ENCODE measurements at regions not wholly inside any gene's neighbourhood (a gene's known extent, or its start where the extent isn't known, plus 50 kb on each side); places are given as distances from the start of the nearest gene placed in this dataset.

- no peak for DNase-seq (ENCODE audit: low spot score)
These were observed 446.1 kb upstream of the MARCKS start for GRCh38 chr6:113411011-113411410.

GRCh38 chr6:113412589-113413357 lies 444.4 kb upstream of the MARCKS start:
- no peak for DNase-seq (ENCODE audit: low spot score)

DNA sequence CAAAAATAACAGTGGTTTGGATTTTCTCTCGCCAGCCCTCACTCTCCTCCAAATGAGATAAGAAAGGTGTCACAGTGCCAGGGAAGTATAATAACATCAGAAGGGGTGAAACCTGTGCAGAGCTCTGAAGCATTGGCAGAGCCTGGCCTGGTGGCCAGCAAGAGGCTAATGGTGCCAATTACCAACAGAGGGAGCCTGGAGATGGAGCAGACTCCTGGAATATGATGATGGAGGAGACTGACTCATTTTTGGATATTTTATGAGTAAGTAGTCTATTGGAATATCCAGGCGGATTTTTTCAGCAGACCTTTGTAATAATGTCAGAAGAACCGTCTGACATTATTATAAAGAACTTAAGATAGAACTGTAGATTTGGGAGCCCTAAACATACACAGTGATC lies 442.6 kb upstream of the MARCKS start:
- DNase-seq (ENCODE audit: low spot score), result peak; percentile 30

GRCh38 chr6:113416170-113416569 lies 441.0 kb upstream of the MARCKS start:
- DNase-seq (ENCODE audit: low spot score), result no peak

DNA sequence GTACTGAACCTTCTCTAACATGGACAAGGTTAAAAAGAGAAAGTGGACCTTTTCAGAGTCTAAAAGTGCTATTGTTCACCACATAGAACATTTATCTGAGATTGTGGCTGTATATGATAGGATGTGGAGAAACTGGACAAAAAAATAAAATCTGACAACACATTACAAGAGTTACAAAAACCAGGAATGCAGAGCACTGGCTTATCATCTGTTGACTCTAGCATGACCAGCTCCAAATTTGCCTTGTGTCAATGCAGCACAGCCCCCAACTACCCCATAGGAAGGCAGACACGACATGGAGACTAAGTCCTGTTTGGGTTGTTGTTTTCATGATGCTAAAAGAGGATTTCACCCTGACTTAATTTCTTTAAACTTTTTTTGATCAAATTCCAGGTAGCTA lies 436.9 kb upstream of the MARCKS start:
- DNase-seq (ENCODE audit: low spot score), result no peak

GRCh38 chr6:113421997-113422396 lies 435.1 kb upstream of the MARCKS start:
- DNase-seq (ENCODE audit: low spot score), result no peak

DNA sequence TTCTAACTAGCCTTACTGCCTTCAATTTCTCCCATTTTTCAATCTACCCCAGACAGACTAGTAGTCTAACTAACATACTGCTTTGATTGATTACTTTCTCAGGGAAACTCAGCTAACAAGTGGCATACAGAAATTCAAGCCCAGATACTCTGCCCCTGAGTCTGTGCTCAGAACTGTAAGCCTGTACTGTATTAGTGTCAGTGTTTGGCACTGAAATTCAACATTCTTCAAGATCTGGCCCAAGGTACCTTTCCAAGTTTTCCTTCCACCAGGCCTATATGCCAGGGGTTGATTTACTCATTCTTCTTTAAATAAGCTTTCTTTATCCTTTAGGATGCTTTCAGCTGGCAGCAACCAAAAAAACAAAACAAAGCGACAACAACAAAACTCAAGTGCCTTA lies 433.2 kb upstream of the MARCKS start:
- DNase-seq (ENCODE audit: low spot score), result no peak

- DNase-seq (ENCODE audit: low spot score), result no peak
These were observed 431.0 kb upstream of the MARCKS start for GRCh38 chr6:113425977-113426660.

DNA sequence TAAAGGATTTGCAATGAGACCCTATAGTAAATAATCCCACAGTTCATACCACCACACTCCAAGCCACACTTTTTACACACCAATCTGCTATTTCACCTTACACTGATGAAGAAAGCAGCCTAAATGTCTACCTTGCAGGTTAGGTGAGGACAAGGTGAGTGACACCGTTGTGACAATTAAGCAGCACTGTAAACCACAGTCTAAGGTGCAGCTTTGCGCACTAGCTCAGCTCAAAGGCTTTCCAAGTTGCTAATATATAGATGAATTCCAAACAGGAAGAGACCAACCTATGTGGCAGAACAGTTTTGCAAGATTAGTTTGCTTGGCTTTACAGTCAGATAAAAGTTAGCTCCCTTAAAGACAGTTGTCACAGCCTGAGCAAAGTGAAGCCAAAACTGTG lies 429.5 kb upstream of the MARCKS start:
- no peak for DNase-seq (ENCODE audit: low spot score)

DNA sequence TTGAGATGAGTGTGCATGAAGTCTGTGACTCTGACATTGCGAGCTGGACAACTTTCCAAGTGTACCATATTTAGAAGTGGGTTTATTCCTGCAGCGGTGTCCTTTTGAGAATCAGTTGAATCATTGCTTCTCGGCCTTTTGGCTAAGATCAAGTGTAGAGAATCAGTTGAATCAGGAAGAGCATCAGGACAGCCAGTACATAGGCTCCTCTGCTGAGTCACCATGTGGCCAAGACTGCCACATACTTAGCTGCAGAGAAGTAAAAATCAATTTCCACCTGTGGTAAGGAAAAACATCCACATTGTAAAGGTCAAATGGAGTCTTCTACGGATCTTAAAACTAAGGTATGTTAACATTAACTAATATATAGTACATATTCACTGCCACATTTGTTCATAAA lies 428.4 kb upstream of the MARCKS start:
- no peak for DNase-seq (ENCODE audit: low spot score)

- no peak for DNase-seq (ENCODE audit: low spot score)
These were observed 424.4 kb upstream of the MARCKS start for GRCh38 chr6:113432521-113433334.

DNA sequence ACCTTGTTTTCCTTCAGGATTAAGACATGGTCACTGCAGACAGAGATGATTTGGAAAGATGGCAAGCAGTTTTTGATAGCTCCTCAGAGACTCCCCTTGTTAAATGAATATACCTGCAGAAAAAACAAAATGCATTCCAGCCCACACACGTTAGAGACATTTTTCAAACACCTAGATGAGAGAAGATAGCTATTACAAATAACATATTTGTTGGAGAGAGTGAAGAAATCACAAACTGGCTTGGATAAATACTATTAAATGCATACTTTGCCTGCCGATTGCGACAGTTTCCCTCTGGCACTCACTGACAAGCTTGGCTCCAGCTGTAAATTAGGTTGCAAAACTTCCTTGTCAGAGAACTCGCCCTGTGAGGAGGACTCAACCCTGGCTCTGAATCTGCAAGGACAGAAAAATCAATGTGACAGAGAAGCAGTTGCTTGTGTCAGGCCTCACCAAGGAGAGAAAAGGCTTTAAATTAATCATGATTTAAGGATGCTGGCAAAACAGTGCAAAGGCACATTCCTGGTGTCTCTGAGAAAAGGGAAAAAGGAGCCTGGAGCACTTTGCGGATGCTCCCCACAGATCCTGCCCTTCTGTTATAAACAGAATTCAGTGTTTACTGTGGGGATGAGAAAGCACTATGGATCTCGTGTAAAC lies 423.7 kb upstream of the MARCKS start:
- no peak for DNase-seq (ENCODE audit: low spot score)

DNA sequence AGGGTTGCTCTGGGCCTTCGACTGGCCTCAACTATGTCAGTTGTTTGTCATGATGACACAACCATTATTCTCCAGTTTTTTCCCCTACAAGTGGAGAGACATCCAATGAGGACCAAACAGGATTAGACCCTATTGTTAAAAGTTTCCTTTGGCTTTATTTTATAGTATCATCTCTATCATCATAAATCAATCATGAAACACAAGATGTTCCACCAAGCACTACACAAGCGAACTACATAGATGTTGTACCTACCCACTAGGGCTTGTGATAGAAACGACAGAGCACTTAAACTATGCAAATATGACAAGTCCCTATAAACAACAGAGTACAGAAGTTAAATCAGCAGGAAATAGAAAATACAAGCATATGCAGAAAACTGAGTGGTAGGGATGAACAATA lies 422.5 kb upstream of the MARCKS start:
- no peak for DNase-seq (ENCODE audit: low spot score)

- DNase-seq (ENCODE audit: low spot score), result no peak
These were observed 419.6 kb upstream of the MARCKS start for GRCh38 chr6:113437566-113437965.

DNA sequence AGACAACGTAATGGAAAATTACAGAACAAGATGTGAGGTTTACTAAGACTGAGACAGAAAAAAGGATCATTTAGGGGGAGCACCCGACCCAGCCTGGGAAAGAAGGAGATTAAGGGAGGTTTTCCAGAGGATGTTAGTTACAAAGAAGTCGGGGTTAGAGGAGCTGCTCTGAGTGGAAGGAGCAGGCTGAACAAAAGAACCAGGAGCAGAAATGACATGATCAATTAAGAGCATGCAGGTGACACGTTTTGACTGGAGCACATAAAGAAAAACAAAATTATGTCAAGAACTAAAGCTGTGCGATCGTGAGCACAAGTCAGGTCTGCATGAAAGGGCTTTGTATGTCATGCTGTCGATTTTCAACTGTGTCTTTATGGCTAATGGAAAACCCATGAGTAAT lies 417.3 kb upstream of the MARCKS start:
- DNase-seq (ENCODE audit: low spot score), result no peak

DNA sequence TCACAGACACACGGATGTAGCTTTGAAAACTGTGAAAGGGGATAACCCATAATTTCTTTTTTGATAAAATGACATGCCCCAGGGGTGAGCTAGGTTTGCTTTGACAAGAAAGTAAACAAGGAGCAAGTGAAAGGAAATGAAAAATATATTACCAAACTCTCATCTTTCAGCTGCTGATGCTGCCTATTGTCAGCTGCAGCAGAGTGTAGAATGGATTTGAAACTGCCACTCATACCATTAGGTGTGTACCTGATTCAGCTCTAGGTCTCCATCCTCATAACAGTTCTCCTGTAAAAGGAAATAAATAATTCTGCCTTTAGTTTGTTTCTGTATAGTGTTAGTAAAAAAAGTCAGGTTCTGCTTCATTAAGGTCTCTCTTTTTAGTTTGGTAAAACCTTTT lies 415.1 kb upstream of the MARCKS start:
- DNase-seq (ENCODE audit: low spot score), result no peak

DNA sequence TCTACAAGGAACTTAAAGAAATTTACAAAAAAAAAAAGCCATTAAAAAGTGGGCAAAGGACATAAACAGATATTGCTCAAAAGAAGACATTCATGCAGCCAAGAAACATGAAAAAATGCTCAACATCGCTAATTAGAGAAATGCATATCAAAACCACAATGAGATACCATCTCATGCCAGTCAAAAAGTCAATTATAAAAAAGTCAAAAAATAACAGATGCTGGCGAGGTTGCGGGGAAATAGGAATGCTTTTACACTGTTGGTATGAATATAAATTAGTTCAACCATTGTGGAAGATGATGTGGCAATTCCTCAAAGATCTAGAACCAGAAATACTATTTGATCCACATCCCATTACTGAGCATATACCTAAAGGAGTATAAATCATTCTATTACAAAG lies 411.9 kb upstream of the MARCKS start:
- no peak for DNase-seq (ENCODE audit: low spot score)

DNA sequence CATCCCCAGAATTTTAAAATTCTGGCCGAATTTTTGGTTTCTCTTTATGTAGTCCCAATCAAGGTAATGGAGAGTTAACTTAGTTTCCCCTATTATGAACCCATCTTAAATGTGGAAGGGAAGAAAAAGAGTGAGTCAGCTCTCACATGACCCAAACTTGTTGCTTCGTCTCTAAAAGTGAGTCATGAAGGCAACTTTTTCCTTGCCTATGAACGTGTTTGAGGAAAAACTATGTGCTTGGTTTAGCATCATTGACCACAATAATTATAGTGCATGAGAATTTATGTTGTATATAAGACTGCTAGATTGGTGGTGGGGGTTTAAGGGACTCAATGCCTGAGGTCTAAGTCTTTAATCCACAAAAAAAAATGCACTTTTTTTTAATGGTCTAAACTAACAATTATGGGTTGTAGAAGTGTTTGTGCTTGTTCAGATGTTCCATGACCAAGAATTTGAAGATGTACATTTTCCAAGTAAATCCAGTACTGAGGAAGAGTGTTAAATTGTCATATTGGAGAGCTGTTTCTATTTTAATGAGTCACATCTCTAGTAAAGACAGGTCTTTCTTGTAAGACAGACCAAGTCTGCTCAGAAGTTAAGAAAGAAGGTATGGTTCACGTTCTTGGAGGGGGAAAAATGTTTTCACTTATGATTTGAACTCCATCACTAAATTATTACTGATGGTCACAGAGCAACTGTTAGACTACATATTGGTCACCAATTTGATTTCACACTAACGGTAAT lies 409.9 kb upstream of the MARCKS start:
- no peak for DNase-seq (ENCODE audit: low spot score)

GRCh38 chr6:113449051-113449450 lies 408.1 kb upstream of the MARCKS start:
- DNase-seq (ENCODE audit: low spot score), result no peak

- no peak for DNase-seq (ENCODE audit: low spot score)
These were observed 407.1 kb upstream of the MARCKS start for GRCh38 chr6:113450061-113450465.

DNA sequence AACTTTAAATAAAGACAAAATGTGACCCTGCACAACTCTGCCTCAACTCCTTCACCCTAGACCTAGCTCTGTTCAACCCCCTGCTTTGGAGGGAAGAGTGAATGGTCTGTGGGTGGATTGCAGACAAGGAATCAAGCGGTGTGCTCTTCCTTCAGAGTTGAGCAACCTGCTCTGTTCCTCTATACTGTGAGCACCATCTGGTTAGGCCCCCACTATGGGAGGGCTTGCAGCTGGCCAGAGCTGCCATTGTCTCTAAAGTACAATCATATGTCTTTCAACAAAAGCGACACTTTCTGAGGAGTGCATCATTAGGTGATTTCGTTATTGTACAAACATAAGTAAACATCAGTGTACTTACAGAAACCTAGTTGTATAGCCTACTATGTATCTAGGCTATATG lies 406.1 kb upstream of the MARCKS start:
- DNase-seq (ENCODE audit: low spot score), result no peak

DNA sequence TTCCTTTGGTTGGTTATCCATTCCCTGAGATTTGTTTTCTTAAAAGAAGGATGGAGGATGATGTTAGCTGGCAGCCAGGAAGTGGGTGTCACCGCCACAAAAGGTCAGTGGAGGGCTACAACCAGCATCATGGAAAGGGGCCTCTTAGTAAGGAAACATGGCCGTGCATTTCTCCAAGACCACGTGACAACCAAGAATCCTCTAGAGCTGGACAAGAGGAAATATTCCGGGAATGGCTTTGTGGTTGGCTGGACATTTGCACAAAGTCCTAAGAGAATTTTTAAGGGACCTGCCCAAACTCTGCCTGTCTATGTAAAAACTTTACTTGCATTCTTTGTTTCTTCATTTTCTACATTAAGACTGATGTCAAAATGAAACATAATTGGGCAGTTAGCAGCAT lies 399.9 kb upstream of the MARCKS start:
- DNase-seq (ENCODE audit: low spot score), result no peak
